Mesodermal cell (in vitro differentiated cells): ENCODE measurements at regions not wholly inside any gene's neighbourhood (a gene's known extent, or its start where the extent isn't known, plus 50 kb on each side); places are given as distances from the start of the nearest gene placed in this dataset.

ENCODE experiments used
- H3K27ac ChIP-seq: 2 replicates; pipeline ENCODE4 v1.7.0; 2013; ENCODE audit warnings: mild to moderate bottlenecking, low read depth, low read length, moderate library complexity; ENCODE audit not compliant: severe bottlenecking
- H3K36me3 ChIP-seq: 2 replicates; pipeline ENCODE4 v1.7.1; 2013; ENCODE audit warnings: mild to moderate bottlenecking, low read length, moderate library complexity; ENCODE audit not compliant: control insufficient read depth, insufficient read depth
- H3K4me1 ChIP-seq: one replicate; pipeline ENCODE4 v1.7.1; 2013; ENCODE audit warnings: mild to moderate bottlenecking, low read length; ENCODE audit not compliant: insufficient read depth, control insufficient read depth, poor library complexity, severe bottlenecking
- H3K4me3 ChIP-seq: 2 replicates; pipeline ENCODE4 v1.7.0; 2013; ENCODE audit warnings: low read length, control low read depth, mild to moderate bottlenecking; ENCODE audit not compliant: insufficient read depth, poor library complexity, severe bottlenecking; ENCODE audit errors: extremely low read depth
- H3K9me3 ChIP-seq: 2 replicates; pipeline ENCODE4 v1.7.1; 2013; ENCODE audit warnings: mild to moderate bottlenecking, low read length, moderate library complexity; ENCODE audit not compliant: control insufficient read depth
- WGBS, 2 experiments: methylation state at CpG; one replicate each; pipeline ENCODE4 v1.1.5; 2013; ENCODE audit warnings: missing lambda C conversion rate in 2 of 2; ENCODE audit not compliant: insufficient coverage in 2 of 2; 5-methylcytosine and 5-hydroxymethylcytosine counted together

- H3K36me3 ChIP-seq = no peaks in the 10 kb centered on the region
- no peak overlapping the region for H3K4me3 ChIP-seq
- WGBS, 2 experiments = 88 to 90% methylated on average over 8 to 9 of the region's 10 CpGs
- H3K9me3 ChIP-seq = no peaks in the 10 kb centered on the region
- H3K27ac ChIP-seq = no peak overlapping the region
- H3K4me1 ChIP-seq = no peaks in the 10 kb centered on the region
Measured at GRCh38 chr4:183852910-183853547, 52.1 kb upstream of the STOX2 start.

DNA sequence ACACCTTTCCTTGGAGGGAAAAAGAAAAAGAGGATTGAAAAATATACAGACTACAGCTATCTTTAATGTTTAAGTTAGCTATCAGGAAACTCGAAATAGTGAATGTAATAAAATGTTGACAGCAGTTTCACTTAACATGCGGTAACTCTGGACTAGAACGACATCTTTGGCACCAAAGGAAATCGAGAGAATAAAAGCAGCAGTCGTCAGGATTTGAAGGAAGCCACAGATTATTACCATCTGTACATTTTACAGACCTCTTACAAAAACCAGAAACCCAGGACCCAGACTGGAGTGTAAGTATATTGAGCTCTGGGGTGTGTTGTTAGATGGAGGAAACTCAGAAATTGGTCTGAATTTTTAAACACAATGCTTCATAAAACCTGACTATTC, 51.6 kb upstream of the STOX2 start:
- no peaks in the 10 kb centered on the region for H3K9me3 ChIP-seq

More for the DNA sequence above, 51.6 kb upstream of the STOX2 start:
- 90 to 93% methylated on average over 4 to 5 of the region's 5 CpGs for WGBS, 2 experiments
- no peaks in the 10 kb centered on the region for H3K36me3 ChIP-seq
- no peak overlapping the region for H3K27ac ChIP-seq
- no peaks in the 10 kb centered on the region for H3K4me1 ChIP-seq
- no peak overlapping the region for H3K4me3 ChIP-seq
